Glutamatergic neuron (in vitro differentiated cells): ENCODE measurements at regions not wholly inside any gene's neighbourhood (a gene's known extent, or its start where the extent isn't known, plus 50 kb on each side); places are given as distances from the start of the nearest gene placed in this dataset.

ENCODE experiments used
- DNase-seq: peaks from one replicate; pipeline ENCODE4 v3.0.0; 2022
- H3K27ac Mint-ChIP-seq: one replicate; pipeline ENCODE4 v1.8.0; 2020; ENCODE audit warnings: mild to moderate bottlenecking, mixed read lengths, inconsistent platforms; ENCODE audit not compliant: unreplicated experiment
- H3K27me3 Mint-ChIP-seq: one replicate; pipeline ENCODE4 v1.8.0; 2020; ENCODE audit warnings: mild to moderate bottlenecking, moderate library complexity, mixed read lengths, inconsistent platforms; ENCODE audit not compliant: unreplicated experiment
- H3K36me3 Mint-ChIP-seq: one replicate; pipeline ENCODE4 v1.8.0; 2020; ENCODE audit warnings: mild to moderate bottlenecking, mixed read lengths, inconsistent platforms; ENCODE audit not compliant: unreplicated experiment
- H3K4me1 Mint-ChIP-seq: one replicate; pipeline ENCODE4 v1.8.0; 2020; ENCODE audit warnings: mild to moderate bottlenecking, low read depth, mixed read lengths, inconsistent platforms; ENCODE audit not compliant: unreplicated experiment
- H3K4me3 Mint-ChIP-seq: one replicate; pipeline ENCODE4 v1.8.0; 2020; ENCODE audit warnings: mild to moderate bottlenecking, mixed read lengths, inconsistent platforms; ENCODE audit not compliant: unreplicated experiment
- H3K9me3 Mint-ChIP-seq: one replicate; pipeline ENCODE4 v1.8.0; 2020; ENCODE audit warnings: mild to moderate bottlenecking, moderate library complexity, mixed read lengths, inconsistent platforms; ENCODE audit not compliant: unreplicated experiment
- CTCF ChIP-seq: fragments of 200-600 bp; sonication (generic); IDR thresholded peaks from one replicate; pipeline ENCODE4 v1.5.0; 2021; ENCODE audit not compliant: partially characterized antibody, unreplicated experiment

GRCh38 chr2:34340307-34340706, 741.2 kb upstream of the FAM98A start:
- Mint-ChIP-seq H3K36me3 (no peaks in the 10 kb centered on the region), H3K27ac (no peak overlapping the region)
- no peak for DNase-seq

GRCh38 chr2:34337735-34338134, 738.6 kb upstream of the FAM98A start:
- H3K4me3 Mint-ChIP-seq, result no peak overlapping the region
- no peaks in the 10 kb centered on the region for H3K36me3 Mint-ChIP-seq
- DNase-seq, result no peak
- H3K4me1 Mint-ChIP-seq, result no peaks in the 10 kb centered on the region
- H3K27ac Mint-ChIP-seq, result no peak overlapping the region
- TF ChIP-seq CTCF, result no peak
- H3K27me3 Mint-ChIP-seq, result no peaks in the 10 kb centered on the region
- no peaks in the 10 kb centered on the region for H3K9me3 Mint-ChIP-seq

More at GRCh38 chr2:34340307-34340706, 741.2 kb upstream of the FAM98A start:
- H3K4me3 Mint-ChIP-seq, result no peak overlapping the region
- no peaks in the 10 kb centered on the region for H3K9me3 Mint-ChIP-seq
- no peaks in the 10 kb centered on the region for H3K27me3 Mint-ChIP-seq
- H3K4me1 Mint-ChIP-seq, result peaks cover 1% of the 10 kb centered on the region
- TF ChIP-seq CTCF, result no peak

GRCh38 chr2:34332813-34333212, 733.7 kb upstream of the FAM98A start:
- no peak for DNase-seq
- TF ChIP-seq CTCF, result no peak
- Mint-ChIP-seq H3K4me3 (no peak overlapping the region), H3K9me3 (no peaks in the 10 kb centered on the region), H3K27me3 (peaks cover 2% of the 10 kb centered on the region), H3K27ac (no peak overlapping the region), H3K36me3 (no peaks in the 10 kb centered on the region), H3K4me1 (no peaks in the 10 kb centered on the region)

- Mint-ChIP-seq H3K4me3 (no peak overlapping the region), H3K27ac (no peak overlapping the region), H3K4me1 (no peaks in the 10 kb centered on the region), H3K9me3 (no peaks in the 10 kb centered on the region), H3K36me3 (no peaks in the 10 kb centered on the region), H3K27me3 (no peaks in the 10 kb centered on the region)
- no peak for DNase-seq
- TF ChIP-seq CTCF, result no peak
Observed at GRCh38 chr2:34320056-34320455, 721.0 kb upstream of the FAM98A start.

- no peak for DNase-seq
- TF ChIP-seq CTCF, result no peak
- H3K9me3 Mint-ChIP-seq, result no peaks in the 10 kb centered on the region
Observed at GRCh38 chr2:34317797-34318196, 718.7 kb upstream of the FAM98A start.

More at GRCh38 chr2:34317797-34318196, 718.7 kb upstream of the FAM98A start:
- Mint-ChIP-seq H3K36me3 (no peaks in the 10 kb centered on the region), H3K27ac (no peak overlapping the region), H3K4me3 (no peak overlapping the region), H3K4me1 (no peaks in the 10 kb centered on the region), H3K27me3 (no peaks in the 10 kb centered on the region)
